HepG2 (cell line): ENCODE measurements at regions not wholly inside any gene's neighbourhood (a gene's known extent, or its start where the extent isn't known, plus 50 kb on each side); places are given as distances from the start of the nearest gene placed in this dataset.

ENCODE experiments used
- CEBPG ChIP-seq: IDR thresholded peaks from 2 replicates; pipeline ENCODE4 v1.6.1; 2016
- ELF3 ChIP-seq: IDR thresholded peaks from 2 replicates; pipeline ENCODE4 v1.6.1; 2016; ENCODE audit warnings: missing genetic modification reagents, missing compliant biosample characterization
- KLF11 ChIP-seq: IDR thresholded peaks from 2 replicates; pipeline ENCODE4 v1.6.1; 2016; ENCODE audit warnings: missing compliant biosample characterization
- NFIB ChIP-seq: sonication (generic); formaldehyde crosslinking; IDR thresholded peaks from 2 replicates; pipeline ENCODE4 v1.9.0; 2021; ENCODE audit warnings: missing genetic modification reagents, mild to moderate bottlenecking, borderline replicate concordance
- U2AF1 ChIP-seq: fragments of 200-400 bp; formaldehyde crosslinking; optimal IDR thresholded peaks from 2 replicates; pipeline ENCODE3; 2017; ENCODE audit warnings: mild to moderate bottlenecking, low read depth, low read length
- ZNF124 ChIP-seq: sonication (generic); formaldehyde crosslinking; IDR thresholded peaks from 2 replicates; pipeline ENCODE4 v1.4.0; 2020; ENCODE audit warnings: missing genetic modification reagents
- ZNF205 ChIP-seq: IDR thresholded peaks from 2 replicates; pipeline ENCODE4 v1.6.1; 2018; ENCODE audit warnings: missing biosample characterization, missing genetic modification reagents
- ZNF253 ChIP-seq: sonication (generic); formaldehyde crosslinking; IDR thresholded peaks from 2 replicates; pipeline ENCODE4 v1.8.0; 2022; ENCODE audit warnings: mild to moderate bottlenecking, missing genetic modification reagents, borderline replicate concordance
- TF ChIP-seq, protein P1 (sequence below): sonication (generic); formaldehyde crosslinking; IDR thresholded peaks from 2 replicates; pipeline ENCODE4 v1.4.0; 2020; ENCODE audit warnings: missing genetic modification reagents
- TF ChIP-seq, protein P2 (sequence below): sonication (generic); formaldehyde crosslinking; IDR thresholded peaks from 2 replicates; pipeline ENCODE4 v1.5.0; 2020; ENCODE audit warnings: mild to moderate bottlenecking, missing genetic modification reagents
- TF ChIP-seq, protein P3 (sequence below), 2 experiments: sonication (generic) in 1 of 2; formaldehyde crosslinking in 1 of 2; IDR thresholded peaks; 2 replicates each; pipeline versions ENCODE4 v1.6.1 to v1.9.0; 2014 to 2022; ENCODE audit warnings: antibody characterized with exemption in 1 of 2, borderline replicate concordance in 1 of 2, inconsistent platforms in 1 of 2, low read depth in 1 of 2, missing genetic modification reagents in 1 of 2
- TF ChIP-seq, protein P4 (sequence below): IDR thresholded peaks from 2 replicates; pipeline ENCODE4 v1.6.1; 2012; ENCODE audit warnings: low read depth, low read length, improper control_type of control experiment
- TF ChIP-seq, protein P5 (sequence below): sonication (generic); formaldehyde crosslinking; IDR thresholded peaks from 2 replicates; pipeline ENCODE4 v1.8.1; 2023; ENCODE audit warnings: mild to moderate bottlenecking, inconsistent platforms, moderate library complexity, missing genetic modification reagents, borderline replicate concordance

DNA sequence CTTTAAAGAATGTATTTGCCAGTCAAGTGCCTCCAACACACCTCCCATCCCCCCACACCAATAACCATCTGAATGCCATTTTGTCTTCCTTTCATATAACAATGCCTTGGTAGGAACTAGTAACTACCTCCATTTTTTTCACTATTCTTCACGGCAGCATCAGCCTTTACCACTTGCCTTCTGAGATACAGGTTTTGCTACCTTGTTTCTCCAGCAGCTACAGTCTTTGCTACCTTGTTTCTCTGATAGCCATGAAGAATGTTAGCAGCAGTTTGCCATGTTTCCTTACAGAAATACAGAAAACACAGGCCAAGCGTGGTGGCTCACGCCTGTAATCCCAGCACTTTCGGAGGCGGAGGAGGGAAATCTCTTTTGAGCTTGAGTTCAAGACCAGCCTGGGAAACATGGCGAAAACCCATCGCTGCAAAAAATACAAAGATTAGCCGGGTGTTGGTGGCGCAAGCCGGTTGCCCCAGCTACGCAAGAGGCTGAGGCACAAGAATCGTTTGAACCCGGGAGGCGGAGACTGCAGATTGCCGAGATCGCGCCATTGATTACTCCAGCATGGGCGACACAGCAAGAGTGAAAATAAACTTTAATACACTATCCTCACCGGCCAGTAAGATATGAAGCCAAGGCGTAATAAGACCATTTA lies 100.9 kb downstream of the HFE start (continued):
- TF ChIP-seq, protein P1, sequence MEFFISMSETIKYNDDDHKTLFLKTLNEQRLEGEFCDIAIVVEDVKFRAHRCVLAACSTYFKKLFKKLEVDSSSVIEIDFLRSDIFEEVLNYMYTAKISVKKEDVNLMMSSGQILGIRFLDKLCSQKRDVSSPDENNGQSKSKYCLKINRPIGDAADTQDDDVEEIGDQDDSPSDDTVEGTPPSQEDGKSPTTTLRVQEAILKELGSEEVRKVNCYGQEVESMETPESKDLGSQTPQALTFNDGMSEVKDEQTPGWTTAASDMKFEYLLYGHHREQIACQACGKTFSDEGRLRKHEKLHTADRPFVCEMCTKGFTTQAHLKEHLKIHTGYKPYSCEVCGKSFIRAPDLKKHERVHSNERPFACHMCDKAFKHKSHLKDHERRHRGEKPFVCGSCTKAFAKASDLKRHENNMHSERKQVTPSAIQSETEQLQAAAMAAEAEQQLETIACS (CRISPR knock-in tag), result no peak; the same call in 1 of the 2 replicates
- no peak for TF ChIP-seq NFIB
- TF ChIP-seq, protein P2, sequence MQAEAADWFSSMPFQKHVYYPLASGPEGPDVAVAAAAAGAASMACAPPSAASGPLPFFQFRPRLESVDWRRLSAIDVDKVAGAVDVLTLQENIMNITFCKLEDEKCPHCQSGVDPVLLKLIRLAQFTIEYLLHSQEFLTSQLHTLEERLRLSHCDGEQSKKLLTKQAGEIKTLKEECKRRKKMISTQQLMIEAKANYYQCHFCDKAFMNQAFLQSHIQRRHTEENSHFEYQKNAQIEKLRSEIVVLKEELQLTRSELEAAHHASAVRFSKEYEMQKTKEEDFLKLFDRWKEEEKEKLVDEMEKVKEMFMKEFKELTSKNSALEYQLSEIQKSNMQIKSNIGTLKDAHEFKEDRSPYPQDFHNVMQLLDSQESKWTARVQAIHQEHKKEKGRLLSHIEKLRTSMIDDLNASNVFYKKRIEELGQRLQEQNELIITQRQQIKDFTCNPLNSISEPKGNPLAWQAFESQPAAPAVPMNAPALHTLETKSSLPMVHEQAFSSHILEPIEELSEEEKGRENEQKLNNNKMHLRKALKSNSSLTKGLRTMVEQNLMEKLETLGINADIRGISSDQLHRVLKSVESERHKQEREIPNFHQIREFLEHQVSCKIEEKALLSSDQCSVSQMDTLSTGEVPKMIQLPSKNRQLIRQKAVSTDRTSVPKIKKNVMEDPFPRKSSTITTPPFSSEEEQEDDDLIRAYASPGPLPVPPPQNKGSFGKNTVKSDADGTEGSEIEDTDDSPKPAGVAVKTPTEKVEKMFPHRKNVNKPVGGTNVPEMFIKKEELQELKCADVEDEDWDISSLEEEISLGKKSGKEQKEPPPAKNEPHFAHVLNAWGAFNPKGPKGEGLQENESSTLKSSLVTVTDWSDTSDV (CRISPR knock-in tag), result no peak
- no peak for TF ChIP-seq ZNF253
- no peak for TF ChIP-seq ZNF124 (CRISPR knock-in tag)
- TF ChIP-seq, protein P3, sequence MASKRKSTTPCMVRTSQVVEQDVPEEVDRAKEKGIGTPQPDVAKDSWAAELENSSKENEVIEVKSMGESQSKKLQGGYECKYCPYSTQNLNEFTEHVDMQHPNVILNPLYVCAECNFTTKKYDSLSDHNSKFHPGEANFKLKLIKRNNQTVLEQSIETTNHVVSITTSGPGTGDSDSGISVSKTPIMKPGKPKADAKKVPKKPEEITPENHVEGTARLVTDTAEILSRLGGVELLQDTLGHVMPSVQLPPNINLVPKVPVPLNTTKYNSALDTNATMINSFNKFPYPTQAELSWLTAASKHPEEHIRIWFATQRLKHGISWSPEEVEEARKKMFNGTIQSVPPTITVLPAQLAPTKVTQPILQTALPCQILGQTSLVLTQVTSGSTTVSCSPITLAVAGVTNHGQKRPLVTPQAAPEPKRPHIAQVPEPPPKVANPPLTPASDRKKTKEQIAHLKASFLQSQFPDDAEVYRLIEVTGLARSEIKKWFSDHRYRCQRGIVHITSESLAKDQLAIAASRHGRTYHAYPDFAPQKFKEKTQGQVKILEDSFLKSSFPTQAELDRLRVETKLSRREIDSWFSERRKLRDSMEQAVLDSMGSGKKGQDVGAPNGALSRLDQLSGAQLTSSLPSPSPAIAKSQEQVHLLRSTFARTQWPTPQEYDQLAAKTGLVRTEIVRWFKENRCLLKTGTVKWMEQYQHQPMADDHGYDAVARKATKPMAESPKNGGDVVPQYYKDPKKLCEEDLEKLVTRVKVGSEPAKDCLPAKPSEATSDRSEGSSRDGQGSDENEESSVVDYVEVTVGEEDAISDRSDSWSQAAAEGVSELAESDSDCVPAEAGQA (IDR thresholded peaks at IDR 0.05; ENCODE audit: low read depth), result no peak
- TF ChIP-seq, protein P3 (CRISPR knock-in tag; IDR thresholded peaks at IDR 0.05; ENCODE audit: borderline replicate concordance), result no peak; the same call in 1 of the 2 replicates
- no peak for TF ChIP-seq ELF3
- TF ChIP-seq, protein P4, sequence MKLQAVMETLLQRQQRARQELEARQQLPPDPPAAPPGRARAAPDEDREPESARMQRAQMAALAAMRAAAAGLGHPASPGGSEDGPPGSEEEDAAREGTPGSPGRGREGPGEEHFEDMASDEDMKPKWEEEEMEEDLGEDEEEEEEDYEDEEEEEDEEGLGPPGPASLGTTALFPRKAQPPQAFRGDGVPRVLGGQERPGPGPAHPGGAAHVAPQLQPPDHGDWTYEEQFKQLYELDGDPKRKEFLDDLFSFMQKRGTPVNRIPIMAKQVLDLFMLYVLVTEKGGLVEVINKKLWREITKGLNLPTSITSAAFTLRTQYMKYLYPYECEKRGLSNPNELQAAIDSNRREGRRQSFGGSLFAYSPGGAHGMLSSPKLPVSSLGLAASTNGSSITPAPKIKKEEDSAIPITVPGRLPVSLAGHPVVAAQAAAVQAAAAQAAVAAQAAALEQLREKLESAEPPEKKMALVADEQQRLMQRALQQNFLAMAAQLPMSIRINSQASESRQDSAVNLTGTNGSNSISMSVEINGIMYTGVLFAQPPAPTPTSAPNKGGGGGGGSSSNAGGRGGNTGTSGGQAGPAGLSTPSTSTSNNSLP, result no peak
- no peak for TF ChIP-seq U2AF1
- no peak for TF ChIP-seq KLF11
- no peak for TF ChIP-seq ZNF205
- TF ChIP-seq, protein P5, sequence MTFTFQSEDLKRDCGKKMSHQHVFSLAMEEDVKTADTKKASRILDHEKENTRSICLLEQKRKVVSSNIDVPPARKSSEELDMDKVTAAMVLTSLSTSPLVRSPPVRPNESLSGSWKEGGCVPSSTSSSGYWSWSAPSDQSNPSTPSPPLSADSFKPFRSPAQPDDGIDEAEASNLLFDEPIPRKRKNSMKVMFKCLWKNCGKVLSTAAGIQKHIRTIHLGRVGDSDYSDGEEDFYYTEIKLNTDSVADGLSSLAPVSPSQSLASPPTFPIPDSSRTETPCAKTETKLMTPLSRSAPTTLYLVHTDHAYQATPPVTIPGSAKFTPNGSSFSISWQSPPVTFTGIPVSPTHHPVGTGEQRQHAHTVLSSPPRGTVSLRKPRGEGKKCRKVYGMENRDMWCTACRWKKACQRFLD (CRISPR knock-in tag), result 0 out of 2 replicates have a peak, but pooled peaks have one; percentile 42
- peak; percentile 30; the same call in 1 of the 2 replicates for TF ChIP-seq CEBPG
